ENCODE measurements at regions not wholly inside any gene's neighbourhood (a gene's known extent, or its start where the extent isn't known, plus 50 kb on each side); places are given as distances from the start of the nearest gene placed in this dataset.

DNA sequence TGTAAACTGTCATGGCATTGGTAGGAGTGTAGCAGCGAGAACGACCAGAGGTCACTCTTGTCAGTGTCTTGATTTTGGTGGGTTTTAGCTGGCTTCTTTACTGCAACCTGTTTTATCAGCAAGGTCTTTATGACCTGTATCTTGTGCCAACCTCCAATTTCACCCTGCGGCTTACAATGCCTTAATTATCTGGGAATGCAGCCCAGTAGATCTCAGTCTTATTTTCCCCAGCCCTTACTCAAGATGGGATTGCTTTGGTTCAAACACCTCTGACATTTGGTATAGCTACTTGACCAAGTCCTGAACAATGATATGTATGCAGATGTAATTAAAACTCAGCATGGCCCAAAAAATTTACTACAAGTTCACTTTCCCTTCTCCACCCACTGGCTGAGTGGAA, 388.4 kb downstream of the RSL24D1 start:
- Histone ChIP-seq H3K4me2 (ENCODE audit: low read length) (no peak overlapping the region), H3K9ac (ENCODE audit: low read length) (no peak overlapping the region), H3K79me2 (ENCODE audit: insufficient read depth, low read length) (no peaks in the 10 kb centered on the region), H4K20me1 (ENCODE audit: insufficient read depth, low read length) (no peaks in the 10 kb centered on the region), H3K4me3 (ENCODE audit: insufficient read depth, low read depth, low read length) (no peak overlapping the region), H3K4me1 (ENCODE audit: insufficient read depth, low read length) (no peaks in the 10 kb centered on the region), H3K27ac (ENCODE audit: low read depth, low read length) (no peak overlapping the region), H3K9me3 (ENCODE audit: insufficient read depth, low read depth, low read length) (no peaks in the 10 kb centered on the region), H3K36me3 (ENCODE audit: insufficient read depth, low read length) (no peaks in the 10 kb centered on the region), H2AFZ (ENCODE audit: low read depth, low read length) (no peak overlapping the region), H3K27me3 (ENCODE audit: insufficient read depth, low read length) (no peaks in the 10 kb centered on the region)
- TF ChIP-seq EZH2 (IDR thresholded peaks at IDR 0.05; ENCODE audit: insufficient read depth, low read length), result no peak
- TF ChIP-seq, protein P1, sequence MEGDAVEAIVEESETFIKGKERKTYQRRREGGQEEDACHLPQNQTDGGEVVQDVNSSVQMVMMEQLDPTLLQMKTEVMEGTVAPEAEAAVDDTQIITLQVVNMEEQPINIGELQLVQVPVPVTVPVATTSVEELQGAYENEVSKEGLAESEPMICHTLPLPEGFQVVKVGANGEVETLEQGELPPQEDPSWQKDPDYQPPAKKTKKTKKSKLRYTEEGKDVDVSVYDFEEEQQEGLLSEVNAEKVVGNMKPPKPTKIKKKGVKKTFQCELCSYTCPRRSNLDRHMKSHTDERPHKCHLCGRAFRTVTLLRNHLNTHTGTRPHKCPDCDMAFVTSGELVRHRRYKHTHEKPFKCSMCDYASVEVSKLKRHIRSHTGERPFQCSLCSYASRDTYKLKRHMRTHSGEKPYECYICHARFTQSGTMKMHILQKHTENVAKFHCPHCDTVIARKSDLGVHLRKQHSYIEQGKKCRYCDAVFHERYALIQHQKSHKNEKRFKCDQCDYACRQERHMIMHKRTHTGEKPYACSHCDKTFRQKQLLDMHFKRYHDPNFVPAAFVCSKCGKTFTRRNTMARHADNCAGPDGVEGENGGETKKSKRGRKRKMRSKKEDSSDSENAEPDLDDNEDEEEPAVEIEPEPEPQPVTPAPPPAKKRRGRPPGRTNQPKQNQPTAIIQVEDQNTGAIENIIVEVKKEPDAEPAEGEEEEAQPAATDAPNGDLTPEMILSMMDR (IDR thresholded peaks at IDR 0.05; ENCODE audit: insufficient read depth, low read depth, low read length), result no peak
- FAIRE-seq (no peak), DNase-seq (ENCODE audit: low read depth) (no peak)
- no peaks in the 10 kb centered on the region for H3K27me3 Mint-ChIP-seq (ENCODE audit: low read depth, unreplicated experiment)
- no peaks in the 10 kb centered on the region for H3K36me3 Mint-ChIP-seq (ENCODE audit: low read depth, unreplicated experiment)
- no peak overlapping the region for H3K4me3 Mint-ChIP-seq (ENCODE audit: unreplicated experiment)
- H3K4me1 Mint-ChIP-seq (ENCODE audit: low read depth, unreplicated experiment), result peaks cover 4% of the 10 kb centered on the region
- peaks cover 2% of the 10 kb centered on the region for H3K9me3 Mint-ChIP-seq (ENCODE audit: unreplicated experiment)
- H3K27ac Mint-ChIP-seq (ENCODE audit: unreplicated experiment), result no peak overlapping the region

DNA sequence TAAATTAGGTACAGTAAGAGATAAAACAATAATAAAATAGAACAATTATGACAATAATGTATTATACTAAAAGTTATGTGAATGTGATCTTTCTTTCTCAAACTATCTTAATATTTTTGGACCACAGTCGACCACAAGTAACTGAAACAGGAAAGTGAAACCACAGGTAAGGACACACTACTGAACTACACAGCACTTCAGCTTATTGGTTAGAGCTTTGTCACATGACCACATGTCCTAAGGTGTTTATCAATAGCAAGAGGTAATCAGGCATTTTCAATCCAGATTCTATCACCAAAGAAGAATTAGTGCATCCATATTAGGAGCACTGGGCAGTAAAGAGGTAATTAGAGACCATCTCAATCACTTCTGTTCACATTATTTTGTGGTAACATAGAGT, 392.8 kb downstream of the RSL24D1 start:
- FAIRE-seq (no peak), DNase-seq (ENCODE audit: low read depth) (no peak)
- Histone ChIP-seq H4K20me1 (ENCODE audit: insufficient read depth, low read length) (no peaks in the 10 kb centered on the region), H3K36me3 (ENCODE audit: insufficient read depth, low read length) (no peaks in the 10 kb centered on the region), H3K4me1 (ENCODE audit: insufficient read depth, low read length) (no peaks in the 10 kb centered on the region), H3K4me2 (ENCODE audit: low read length) (no peak overlapping the region), H3K27ac (ENCODE audit: low read depth, low read length) (no peak overlapping the region), H3K9ac (ENCODE audit: low read length) (no peak overlapping the region), H2AFZ (ENCODE audit: low read depth, low read length) (no peak overlapping the region), H3K4me3 (ENCODE audit: insufficient read depth, low read depth, low read length) (no peak overlapping the region), H3K79me2 (ENCODE audit: insufficient read depth, low read length) (no peaks in the 10 kb centered on the region), H3K27me3 (ENCODE audit: insufficient read depth, low read length) (no peaks in the 10 kb centered on the region), H3K9me3 (ENCODE audit: insufficient read depth, low read depth, low read length) (no peaks in the 10 kb centered on the region)
- Mint-ChIP-seq H3K4me1 (ENCODE audit: low read depth, unreplicated experiment) (peaks cover 6% of the 10 kb centered on the region), H3K9me3 (ENCODE audit: unreplicated experiment) (peaks cover 2% of the 10 kb centered on the region), H3K36me3 (ENCODE audit: low read depth, unreplicated experiment) (no peaks in the 10 kb centered on the region), H3K27me3 (ENCODE audit: low read depth, unreplicated experiment) (no peaks in the 10 kb centered on the region), H3K4me3 (ENCODE audit: unreplicated experiment) (no peak overlapping the region), H3K27ac (ENCODE audit: unreplicated experiment) (no peak overlapping the region)
- TF ChIP-seq, protein P1 (IDR thresholded peaks at IDR 0.05; ENCODE audit: insufficient read depth, low read depth, low read length), result no peak
- no peak for TF ChIP-seq EZH2 (IDR thresholded peaks at IDR 0.05; ENCODE audit: insufficient read depth, low read length)

DNA sequence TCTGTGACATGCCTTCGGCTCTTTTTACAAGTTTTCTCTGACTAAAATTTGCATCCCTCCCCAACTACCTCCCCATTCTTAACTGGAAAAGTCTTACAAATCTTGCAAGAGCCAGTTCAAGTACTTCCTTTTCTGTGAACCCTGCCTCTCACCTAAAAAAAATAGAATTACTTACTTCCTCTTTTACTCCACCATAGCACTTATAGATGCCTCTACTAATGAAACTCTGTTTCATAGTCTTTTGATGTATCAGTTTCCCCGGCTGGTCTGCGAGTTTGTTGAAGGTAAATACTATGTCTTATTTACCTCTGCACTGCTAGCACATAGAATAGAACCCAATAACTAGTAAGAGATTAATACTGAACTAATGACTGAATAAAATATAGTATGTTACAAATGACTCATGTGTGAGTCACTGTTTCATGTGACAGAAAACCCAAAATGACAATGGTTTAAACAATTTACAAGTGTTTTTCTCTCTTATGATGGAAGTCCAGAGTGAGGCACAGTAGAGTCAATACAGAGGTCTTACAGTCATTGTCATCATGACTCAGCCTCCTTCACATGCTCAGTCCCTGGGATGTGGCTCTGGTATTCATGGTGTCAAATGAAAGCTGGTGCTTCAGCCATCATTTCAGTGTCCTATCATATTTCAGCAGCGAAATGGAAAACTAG, 393.5 kb downstream of the RSL24D1 start:
- no peak overlapping the region for H3K4me3 Mint-ChIP-seq (ENCODE audit: unreplicated experiment)
- H3K36me3 ChIP-seq (ENCODE audit: insufficient read depth, low read length), result no peaks in the 10 kb centered on the region
- H3K79me2 ChIP-seq (ENCODE audit: insufficient read depth, low read length), result no peaks in the 10 kb centered on the region
- no peak overlapping the region for H3K27ac Mint-ChIP-seq (ENCODE audit: unreplicated experiment)
- peaks cover 6% of the 10 kb centered on the region for H3K4me1 Mint-ChIP-seq (ENCODE audit: low read depth, unreplicated experiment)
- no peak overlapping the region for H2AFZ ChIP-seq (ENCODE audit: low read depth, low read length)
- no peaks in the 10 kb centered on the region for H4K20me1 ChIP-seq (ENCODE audit: insufficient read depth, low read length)
- H3K9ac ChIP-seq (ENCODE audit: low read length), result no peak overlapping the region
- H3K4me1 ChIP-seq (ENCODE audit: insufficient read depth, low read length), result no peaks in the 10 kb centered on the region
- no peaks in the 10 kb centered on the region for H3K27me3 Mint-ChIP-seq (ENCODE audit: low read depth, unreplicated experiment)
- H3K4me3 ChIP-seq (ENCODE audit: insufficient read depth, low read depth, low read length), result no peak overlapping the region
- H3K27me3 ChIP-seq (ENCODE audit: insufficient read depth, low read length), result no peaks in the 10 kb centered on the region
- FAIRE-seq (no peak), DNase-seq (ENCODE audit: low read depth) (no peak)
- H3K9me3 Mint-ChIP-seq (ENCODE audit: unreplicated experiment), result peaks cover 2% of the 10 kb centered on the region
- H3K4me2 ChIP-seq (ENCODE audit: low read length), result no peak overlapping the region
- no peaks in the 10 kb centered on the region for H3K9me3 ChIP-seq (ENCODE audit: insufficient read depth, low read depth, low read length)
- no peaks in the 10 kb centered on the region for H3K36me3 Mint-ChIP-seq (ENCODE audit: low read depth, unreplicated experiment)
- H3K27ac ChIP-seq (ENCODE audit: low read depth, low read length), result no peak overlapping the region
- TF ChIP-seq, protein P1 (IDR thresholded peaks at IDR 0.05; ENCODE audit: insufficient read depth, low read depth, low read length), result no peak
- no peak for TF ChIP-seq EZH2 (IDR thresholded peaks at IDR 0.05; ENCODE audit: insufficient read depth, low read length)
